ENCODE measurements at regions not wholly inside any gene's neighbourhood (a gene's known extent, or its start where the extent isn't known, plus 50 kb on each side); places are given as distances from the start of the nearest gene placed in this dataset.

GRCh38 chr4:188263321-188263720 lies 124.1 kb downstream of the TRIML1 start:
- peaks cover 10% of the 10 kb centered on the region for H3K4me1 ChIP-seq (ENCODE audit: insufficient read depth, low read length)
- no peaks in the 10 kb centered on the region for H3K9me3 ChIP-seq (ENCODE audit: control insufficient read depth, insufficient read depth, low read length)
- H3K36me3 ChIP-seq (ENCODE audit: insufficient read depth, low read length), result no peaks in the 10 kb centered on the region
- H3K9ac ChIP-seq (ENCODE audit: low read depth, low read length), result no peak overlapping the region

GRCh38 chr4:188266386-188266785 lies 127.1 kb downstream of the TRIML1 start:
- no peak overlapping the region for H3K9ac ChIP-seq (ENCODE audit: low read depth, low read length)
- H3K9me3 ChIP-seq (ENCODE audit: control insufficient read depth, insufficient read depth, low read length), result no peaks in the 10 kb centered on the region
- peaks cover 11% of the 10 kb centered on the region for H3K4me1 ChIP-seq (ENCODE audit: insufficient read depth, low read length)
- H3K36me3 ChIP-seq (ENCODE audit: insufficient read depth, low read length), result no peaks in the 10 kb centered on the region

GRCh38 chr4:188268131-188268908 lies 129.1 kb downstream of the TRIML1 start:
- H3K36me3 ChIP-seq (ENCODE audit: insufficient read depth, low read length), result no peaks in the 10 kb centered on the region
- H3K4me1 ChIP-seq (ENCODE audit: insufficient read depth, low read length), result peaks cover 11% of the 10 kb centered on the region
- H3K9me3 ChIP-seq (ENCODE audit: control insufficient read depth, insufficient read depth, low read length), result no peaks in the 10 kb centered on the region
- H3K9ac ChIP-seq (ENCODE audit: low read depth, low read length), result no peak overlapping the region

GRCh38 chr4:188270273-188271069 lies 131.2 kb downstream of the TRIML1 start:
- H3K36me3 ChIP-seq (ENCODE audit: insufficient read depth, low read length), result no peaks in the 10 kb centered on the region

GRCh38 chr4:188275686-188276085 lies 136.4 kb downstream of the TRIML1 start:
- no peaks in the 10 kb centered on the region for H3K4me1 ChIP-seq (ENCODE audit: insufficient read depth, low read length)
- H3K36me3 ChIP-seq (ENCODE audit: insufficient read depth, low read length), result no peaks in the 10 kb centered on the region
- H3K9ac ChIP-seq (ENCODE audit: low read depth, low read length), result no peak overlapping the region
- H3K9me3 ChIP-seq (ENCODE audit: control insufficient read depth, insufficient read depth, low read length), result no peaks in the 10 kb centered on the region

More at GRCh38 chr4:188270273-188271069, 131.2 kb downstream of the TRIML1 start:
- peaks cover 11% of the 10 kb centered on the region for H3K4me1 ChIP-seq (ENCODE audit: insufficient read depth, low read length)
- H3K9ac ChIP-seq (ENCODE audit: low read depth, low read length), result no peak overlapping the region
- no peaks in the 10 kb centered on the region for H3K9me3 ChIP-seq (ENCODE audit: control insufficient read depth, insufficient read depth, low read length)

GRCh38 chr4:188279184-188279583 lies 139.9 kb downstream of the TRIML1 start:
- Histone ChIP-seq H3K9me3 (ENCODE audit: control insufficient read depth, insufficient read depth, low read length) (no peaks in the 10 kb centered on the region), H3K4me1 (ENCODE audit: insufficient read depth, low read length) (no peaks in the 10 kb centered on the region)

GRCh38 chr4:188282471-188283232 lies 143.4 kb downstream of the TRIML1 start:
- Histone ChIP-seq H3K4me1 (ENCODE audit: insufficient read depth, low read length) (no peaks in the 10 kb centered on the region), H3K9ac (ENCODE audit: low read depth, low read length) (peak overlapping the region; percentile 17; the same call in 1 of the 2 replicates)

More at GRCh38 chr4:188279184-188279583, 139.9 kb downstream of the TRIML1 start:
- H3K36me3 ChIP-seq (ENCODE audit: insufficient read depth, low read length), result no peaks in the 10 kb centered on the region
- H3K9ac ChIP-seq (ENCODE audit: low read depth, low read length), result no peak overlapping the region

GRCh38 chr4:188287169-188287894 lies 148.1 kb downstream of the TRIML1 start:
- H3K9me3 ChIP-seq (ENCODE audit: control insufficient read depth, insufficient read depth, low read length), result no peaks in the 10 kb centered on the region
- H3K4me1 ChIP-seq (ENCODE audit: insufficient read depth, low read length), result peaks cover 5% of the 10 kb centered on the region
- H3K36me3 ChIP-seq (ENCODE audit: insufficient read depth, low read length), result no peaks in the 10 kb centered on the region
- H3K9ac ChIP-seq (ENCODE audit: low read depth, low read length), result no peak overlapping the region

More at GRCh38 chr4:188282471-188283232, 143.4 kb downstream of the TRIML1 start:
- no peaks in the 10 kb centered on the region for H3K9me3 ChIP-seq (ENCODE audit: control insufficient read depth, insufficient read depth, low read length)
- H3K36me3 ChIP-seq (ENCODE audit: insufficient read depth, low read length), result no peaks in the 10 kb centered on the region

- Histone ChIP-seq H3K36me3 (ENCODE audit: insufficient read depth, low read length) (no peaks in the 10 kb centered on the region), H3K4me1 (ENCODE audit: insufficient read depth, low read length) (peaks cover 14% of the 10 kb centered on the region), H3K9ac (ENCODE audit: low read depth, low read length) (no peak overlapping the region), H3K9me3 (ENCODE audit: control insufficient read depth, insufficient read depth, low read length) (no peaks in the 10 kb centered on the region)
Measured at GRCh38 chr4:188289531-188290125, 150.4 kb downstream of the TRIML1 start.

- Histone ChIP-seq H3K36me3 (ENCODE audit: insufficient read depth, low read length) (no peaks in the 10 kb centered on the region), H3K9ac (ENCODE audit: low read depth, low read length) (no peak overlapping the region), H3K9me3 (ENCODE audit: control insufficient read depth, insufficient read depth, low read length) (no peaks in the 10 kb centered on the region), H3K4me1 (ENCODE audit: insufficient read depth, low read length) (peaks cover 14% of the 10 kb centered on the region)
Measured at GRCh38 chr4:188295899-188296298, 156.7 kb downstream of the TRIML1 start.

- H3K9ac ChIP-seq (ENCODE audit: low read depth, low read length), result no peak overlapping the region
- peaks cover 14% of the 10 kb centered on the region for H3K4me1 ChIP-seq (ENCODE audit: insufficient read depth, low read length)
- H3K9me3 ChIP-seq (ENCODE audit: control insufficient read depth, insufficient read depth, low read length), result no peaks in the 10 kb centered on the region
- H3K36me3 ChIP-seq (ENCODE audit: insufficient read depth, low read length), result no peaks in the 10 kb centered on the region
Measured at GRCh38 chr4:188296331-188296730, 157.1 kb downstream of the TRIML1 start.

- H3K9me3 ChIP-seq (ENCODE audit: control insufficient read depth, insufficient read depth, low read length), result no peaks in the 10 kb centered on the region
- peaks cover 4% of the 10 kb centered on the region; the same call in 1 of the 2 replicates for H3K4me1 ChIP-seq (ENCODE audit: insufficient read depth, low read length)
- H3K36me3 ChIP-seq (ENCODE audit: insufficient read depth, low read length), result no peaks in the 10 kb centered on the region
- no peak overlapping the region for H3K9ac ChIP-seq (ENCODE audit: low read depth, low read length)
Measured at GRCh38 chr4:188297873-188298272, 158.6 kb downstream of the TRIML1 start.

GRCh38 chr4:188299161-188299560 lies 159.9 kb downstream of the TRIML1 start:
- Histone ChIP-seq H3K9ac (ENCODE audit: low read depth, low read length) (no peak overlapping the region), H3K9me3 (ENCODE audit: control insufficient read depth, insufficient read depth, low read length) (0 out of 2 replicates have a peak, but pooled peaks cover 2% of the 10 kb centered on the region), H3K4me1 (ENCODE audit: insufficient read depth, low read length) (no peaks in the 10 kb centered on the region; the same call in 1 of the 2 replicates), H3K36me3 (ENCODE audit: insufficient read depth, low read length) (no peaks in the 10 kb centered on the region)
